Naive thymus-derived CD8-positive, alpha-beta T cell (primary cell): ENCODE measurements at regions not wholly inside any gene's neighbourhood (a gene's known extent, or its start where the extent isn't known, plus 50 kb on each side); places are given as distances from the start of the nearest gene placed in this dataset.
A peak's percentile ranks its signal among the peaks of the same experiment; 100 is the strongest.

ENCODE experiments used
- ATAC-seq, 2 donors: fragments of 150-1000 bp; cut with Tn5 transposase in 1 of 2; sonication (Bioruptor Pico), chemical (Tn5 transposase) in 1 of 2; 1 replicate in 1 of 2; 2 replicates in 1 of 2; pipeline ENCODE4 v1.10.0; 2021; ENCODE audit warnings: mild to moderate bottlenecking in 2 of 2, moderate library complexity in 2 of 2
- POLR2A ChIA-PET: fragments of 350-600 bp; sonication (Branson Sonifier 250); formaldehyde crosslinking; loops from one replicate; lab custom pipeline; 2021; ENCODE audit warnings: antibody characterized with exemption; lab: Charles Lee
- DNase-seq, 10 donors: peaks; one replicate each; pipeline versions ENCODE4 v3.0.0 to v3.0.0-alpha.2; 2020 to 2022
- H3K27ac Mint-ChIP-seq, 10 donors: one replicate each; pipeline ENCODE4 v1.8.0; 2020 to 2022; ENCODE audit warnings: mild to moderate bottlenecking in 10 of 10, mixed read lengths in 10 of 10, moderate library complexity in 4 of 10, inconsistent platforms in 1 of 10
- H3K27me3 Mint-ChIP-seq, 5 donors: one replicate each; pipeline ENCODE4 v1.8.0; 2021 to 2022; ENCODE audit warnings: mixed read lengths in 5 of 5
- H3K36me3 Mint-ChIP-seq, 3 donors: one replicate each; pipeline ENCODE4 v1.8.0; 2020 to 2022; ENCODE audit warnings: mixed read lengths in 3 of 3, mild to moderate bottlenecking in 2 of 3, inconsistent platforms in 1 of 3
- H3K4me1 Mint-ChIP-seq, 4 donors: one replicate each; pipeline ENCODE4 v1.8.0; 2021 to 2022; ENCODE audit warnings: mixed read lengths in 4 of 4
- H3K4me3 Mint-ChIP-seq, 10 donors: one replicate each; pipeline ENCODE4 v1.8.0; 2020 to 2022; ENCODE audit warnings: mild to moderate bottlenecking in 10 of 10, mixed read lengths in 10 of 10, moderate library complexity in 6 of 10, inconsistent platforms in 1 of 10
- H3K9me3 Mint-ChIP-seq, 9 donors: one replicate each; pipeline ENCODE4 v1.8.0; 2020 to 2022; ENCODE audit warnings: mixed read lengths in 9 of 9, mild to moderate bottlenecking in 3 of 9, inconsistent platforms in 1 of 9, moderate library complexity in 1 of 9

- Mint-ChIP-seq H3K27ac (no peak overlapping the region), H3K4me1 (peaks cover under 1 to 8% (median 2%) of the 10 kb centered on the region in 4 donors), H3K9me3 (no peaks in the 10 kb centered on the region), H3K36me3 (no peaks in the 10 kb centered on the region), H3K27me3 (peaks cover 11 to 44% (median 29%) of the 10 kb centered on the region in 5 donors), H3K4me3 (no peak overlapping the region)
- ATAC-seq: no peak
- POLR2A ChIA-PET: no interaction called here
- DNase-seq: no peak
These were observed 97.7 kb upstream of the SIX3 start for GRCh38 chr2:44843641-44844310.

- H3K4me3 Mint-ChIP-seq: no peak overlapping the region
- POLR2A ChIA-PET: no interaction called here
These were observed 96.7 kb upstream of the SIX3 start for GRCh38 chr2:44844651-44845270.

GRCh38 chr2:44848026-44848425 lies 93.5 kb upstream of the SIX3 start:
- DNase-seq (no peak), ATAC-seq (no peak)
- Mint-ChIP-seq H3K9me3 (no peaks in the 10 kb centered on the region), H3K36me3 (no peaks in the 10 kb centered on the region), H3K4me1 (peaks cover 5 to 13% (median 6%) of the 10 kb centered on the region in 4 donors), H3K4me3 (no peak overlapping the region), H3K27ac (peak overlapping the region in 1 of 10 donors; percentile 2), H3K27me3 (peaks cover 13 to 57% (median 31%) of the 10 kb centered on the region in 5 donors)
- POLR2A ChIA-PET: no interaction called here

More at GRCh38 chr2:44844651-44845270, 96.7 kb upstream of the SIX3 start:
- ATAC-seq (no peak), DNase-seq (no peak)
- H3K4me1 Mint-ChIP-seq: peaks cover 5 to 13% (median 6%) of the 10 kb centered on the region in 4 donors
- H3K9me3 Mint-ChIP-seq: no peaks in the 10 kb centered on the region
- H3K27me3 Mint-ChIP-seq: peaks cover 10 to 48% (median 35%) of the 10 kb centered on the region in 5 donors
- no peaks in the 10 kb centered on the region for H3K36me3 Mint-ChIP-seq
- H3K27ac Mint-ChIP-seq: no peak overlapping the region

- H3K9me3 Mint-ChIP-seq: no peaks in the 10 kb centered on the region
- no peaks in the 10 kb centered on the region for H3K36me3 Mint-ChIP-seq
- H3K27ac Mint-ChIP-seq: no peak overlapping the region
- DNase-seq (no peak), ATAC-seq (no peak)
- H3K4me1 Mint-ChIP-seq: peaks cover 5 to 13% (median 6%) of the 10 kb centered on the region in 4 donors
- no peak overlapping the region for H3K4me3 Mint-ChIP-seq
- peaks cover 14 to 64% (median 30%) of the 10 kb centered on the region in 5 donors for H3K27me3 Mint-ChIP-seq
- POLR2A ChIA-PET: no interaction called here
These were observed 91.5 kb upstream of the SIX3 start for GRCh38 chr2:44850016-44850415.

GRCh38 chr2:44851518-44851917 lies 90.0 kb upstream of the SIX3 start:
- Mint-ChIP-seq H3K27me3 (peaks cover 19 to 56% (median 34%) of the 10 kb centered on the region in 5 donors), H3K9me3 (no peaks in the 10 kb centered on the region), H3K4me3 (no peak overlapping the region), H3K27ac (no peak overlapping the region), H3K36me3 (no peaks in the 10 kb centered on the region), H3K4me1 (peaks cover 5 to 13% (median 6%) of the 10 kb centered on the region in 4 donors)
- POLR2A ChIA-PET: no interaction called here
- DNase-seq (no peak), ATAC-seq (no peak)

- POLR2A ChIA-PET: no interaction called here
- ATAC-seq: no peak
- Mint-ChIP-seq H3K4me1 (peaks cover 5 to 13% (median 6%) of the 10 kb centered on the region in 4 donors), H3K27me3 (peaks cover 18 to 51% (median 28%) of the 10 kb centered on the region in 5 donors), H3K9me3 (no peaks in the 10 kb centered on the region), H3K4me3 (no peak overlapping the region), H3K36me3 (no peaks in the 10 kb centered on the region), H3K27ac (no peak overlapping the region)
- no peak for DNase-seq
These were observed 88.9 kb upstream of the SIX3 start for GRCh38 chr2:44852594-44852993.

GRCh38 chr2:44859337-44859736 lies 82.2 kb upstream of the SIX3 start:
- ATAC-seq (no peak), DNase-seq (no peak)
- POLR2A ChIA-PET: no interaction called here
- peaks cover 0 to 24% (median 5%) of the 10 kb centered on the region in 9 donors for H3K9me3 Mint-ChIP-seq
- no peak overlapping the region for H3K27ac Mint-ChIP-seq
- peaks cover 0 to 10% (median 0%) of the 10 kb centered on the region in 3 donors for H3K36me3 Mint-ChIP-seq
- H3K4me1 Mint-ChIP-seq: no peaks in the 10 kb centered on the region
- peaks cover 9 to 69% (median 27%) of the 10 kb centered on the region in 5 donors for H3K27me3 Mint-ChIP-seq
- H3K4me3 Mint-ChIP-seq: no peak overlapping the region

- Mint-ChIP-seq H3K27me3 (peaks cover 1 to 29% (median 9%) of the 10 kb centered on the region in 5 donors), H3K27ac (no peak overlapping the region), H3K9me3 (peaks cover 0 to 1% (median 0%) of the 10 kb centered on the region in 9 donors), H3K4me3 (no peak overlapping the region), H3K36me3 (peaks cover 0 to 2% (median 0%) of the 10 kb centered on the region in 3 donors), H3K4me1 (no peaks in the 10 kb centered on the region)
- POLR2A ChIA-PET: no interaction called here
- DNase-seq (no peak), ATAC-seq (no peak)
These were observed 75.3 kb upstream of the SIX3 start for GRCh38 chr2:44866152-44866551.

GRCh38 chr2:44869761-44870160 lies 71.7 kb upstream of the SIX3 start:
- Mint-ChIP-seq H3K9me3 (peaks cover 0 to 1% (median 0%) of the 10 kb centered on the region in 9 donors), H3K36me3 (no peaks in the 10 kb centered on the region), H3K4me3 (no peak overlapping the region), H3K27ac (no peak overlapping the region), H3K27me3 (peaks cover 5 to 22% (median 13%) of the 10 kb centered on the region in 5 donors), H3K4me1 (no peaks in the 10 kb centered on the region)
- POLR2A ChIA-PET: no interaction called here
- ATAC-seq (no peak), DNase-seq (no peak)

GRCh38 chr2:44877417-44877816 lies 64.1 kb upstream of the SIX3 start:
- peaks cover 4 to 17% (median 6%) of the 10 kb centered on the region in 9 donors for H3K9me3 Mint-ChIP-seq

GRCh38 chr2:44879269-44880124 lies 62.0 kb upstream of the SIX3 start:
- Mint-ChIP-seq H3K36me3 (peaks cover 0 to 11% (median 0%) of the 10 kb centered on the region in 3 donors), H3K4me3 (no peak overlapping the region), H3K4me1 (no peaks in the 10 kb centered on the region), H3K27ac (no peak overlapping the region), H3K27me3 (peaks cover 9 to 36% (median 21%) of the 10 kb centered on the region in 5 donors), H3K9me3 (peaks cover 4 to 17% (median 6%) of the 10 kb centered on the region in 9 donors)
- ATAC-seq: no peak
- POLR2A ChIA-PET: no interaction called here
- no peak for DNase-seq

More at GRCh38 chr2:44877417-44877816, 64.1 kb upstream of the SIX3 start:
- no peak for ATAC-seq
- Mint-ChIP-seq H3K36me3 (peaks cover 0 to 11% (median 0%) of the 10 kb centered on the region in 3 donors), H3K27me3 (peaks cover 13 to 54% (median 30%) of the 10 kb centered on the region in 5 donors), H3K4me1 (no peaks in the 10 kb centered on the region), H3K4me3 (no peak overlapping the region), H3K27ac (no peak overlapping the region)
- POLR2A ChIA-PET: no interaction called here
- DNase-seq: no peak

GRCh38 chr2:44880125-44880483 lies 61.4 kb upstream of the SIX3 start:
- ATAC-seq: no peak
- no peak overlapping the region for H3K4me3 Mint-ChIP-seq
- H3K4me1 Mint-ChIP-seq: no peaks in the 10 kb centered on the region
- DNase-seq: no peak
- H3K27me3 Mint-ChIP-seq: peaks cover 9 to 36% (median 21%) of the 10 kb centered on the region in 5 donors
- H3K9me3 Mint-ChIP-seq: peaks cover 2 to 12% (median 5%) of the 10 kb centered on the region in 9 donors
- no peak overlapping the region for H3K27ac Mint-ChIP-seq
- POLR2A ChIA-PET: no interaction called here
- peaks cover 0 to 9% (median 0%) of the 10 kb centered on the region in 3 donors for H3K36me3 Mint-ChIP-seq
